SK-N-SH (cell line): ENCODE measurements at regions not wholly inside any gene's neighbourhood (a gene's known extent, or its start where the extent isn't known, plus 50 kb on each side); places are given as distances from the start of the nearest gene placed in this dataset.

ENCODE experiments used
- CTCF ChIA-PET: fragments of 300-600, 350-600 bp; formaldehyde crosslinking; extraction: SDS; loops from one replicate; lab custom pipeline; 2021; lab: Yijun Ruan, JAX
- POLR2A ChIA-PET: fragments of 350-600 bp; sonication (Branson Sonifier 250); formaldehyde crosslinking; extraction: SDS; loops from one replicate; lab custom pipeline; 2020; ENCODE audit warnings: antibody characterized with exemption, inconsistent platforms; lab: Yijun Ruan, JAX
- DNase-seq: peaks from one replicate; pipeline ENCODE4 v3.0.0; 2012
- H2AFZ ChIP-seq: fragments of 200-600 bp; sonication (generic); 2 replicates; pipeline ENCODE4 v1.8.1; 2016; ENCODE audit warnings: antibody characterized with exemption, mild to moderate bottlenecking, low read depth
- H3F3A ChIP-seq: fragments of 200-600 bp; sonication (generic); replicated peaks from 2 replicates; pipeline ENCODE3; 2016; ENCODE audit warnings: antibody characterized with exemption, mild to moderate bottlenecking; ENCODE audit not compliant: insufficient read depth
- H3K27ac ChIP-seq, 2 experiments: fragments of 200-500 bp in 1 of 2; fragments of 200-600 bp in 1 of 2; sonication (Bioruptor generic) in 1 of 2; sonication (generic), shearing (Covaris generic) in 1 of 2; 2 replicates each; pipeline versions ENCODE4 v1.5.1 to v1.6.1; 2014 to 2016; ENCODE audit warnings: low read depth in 2 of 2, inconsistent platforms in 1 of 2, low read length in 1 of 2, mild to moderate bottlenecking in 1 of 2, mixed read lengths in 1 of 2
- H3K27me3 ChIP-seq: fragments of 200-600 bp; sonication (generic), shearing (Covaris generic); 2 replicates; pipeline ENCODE4 v1.6.1; 2016; ENCODE audit warnings: mixed run types; ENCODE audit not compliant: insufficient read depth
- H3K36me3 ChIP-seq, 2 experiments: fragments of 200-500 bp in 1 of 2; fragments of 200-600 bp in 1 of 2; sonication (Bioruptor generic) in 1 of 2; sonication (generic) in 1 of 2; replicated peaks in 1 of 2; 2 replicates each; pipeline versions ENCODE3 to v1.5.1; 2014 to 2016; ENCODE audit warnings: low read length in 1 of 2, mild to moderate bottlenecking in 1 of 2; ENCODE audit not compliant: insufficient read depth in 2 of 2, control insufficient read depth in 1 of 2
- H3K4me1 ChIP-seq, 2 experiments: fragments of 200-500 bp in 1 of 2; fragments of 200-600 bp in 1 of 2; sonication (Bioruptor generic) in 1 of 2; sonication (generic), shearing (Covaris generic) in 1 of 2; 2 replicates each; pipeline versions ENCODE4 v1.5.1 to v1.6.1; 2014 to 2016; ENCODE audit warnings: low read depth in 1 of 2, low read length in 1 of 2, mixed run types in 1 of 2; ENCODE audit not compliant: insufficient read depth in 2 of 2, control insufficient read depth in 1 of 2
- H3K4me2 ChIP-seq: fragments of 200-600 bp; sonication (generic), shearing (Covaris generic); 2 replicates; pipeline ENCODE4 v1.6.1; 2017; ENCODE audit warnings: mixed run types
- H3K4me3 ChIP-seq, 2 experiments: fragments of 200-500 bp in 1 of 2; fragments of 200-600 bp in 1 of 2; sonication (Bioruptor generic) in 1 of 2; sonication (generic), shearing (Covaris generic) in 1 of 2; 2 replicates each; pipeline versions ENCODE4 v1.5.1 to v1.8.1; 2014 to 2016; ENCODE audit warnings: low read depth in 2 of 2, inconsistent platforms in 1 of 2, low read length in 1 of 2, mild to moderate bottlenecking in 1 of 2, mixed read lengths in 1 of 2, moderate library complexity in 1 of 2
- H3K79me2 ChIP-seq: fragments of 200-600 bp; sonication (generic); 2 replicates; pipeline ENCODE4 v1.8.1; 2017; ENCODE audit warnings: mild to moderate bottlenecking; ENCODE audit not compliant: insufficient read depth
- H3K9ac ChIP-seq: fragments of 200-600 bp; sonication (generic); 2 replicates; pipeline ENCODE4 v1.6.1; 2017; ENCODE audit warnings: mixed run types
- H3K9me2 ChIP-seq: fragments of 200-600 bp; sonication (generic); 2 replicates; pipeline ENCODE4 v1.6.1; 2017; ENCODE audit warnings: mixed run types
- H3K9me3 ChIP-seq: fragments of 200-600 bp; sonication (generic); 2 replicates; pipeline ENCODE4 v1.6.1; 2017; ENCODE audit warnings: mixed run types, mild to moderate bottlenecking, moderate library complexity
- H4K20me1 ChIP-seq: fragments of 200-600 bp; sonication (generic); 2 replicates; pipeline ENCODE4 v1.6.1; 2017; ENCODE audit warnings: mild to moderate bottlenecking, mixed run types; ENCODE audit not compliant: insufficient read depth
- EZH2phosphoT487 ChIP-seq: fragments of 200-600 bp; sonication (generic); IDR thresholded peaks from 2 replicates; pipeline ENCODE4 v1.6.1; 2017; ENCODE audit warnings: low read depth, mixed run types, mild to moderate bottlenecking, antibody characterized with exemption, moderate library complexity, borderline replicate concordance
- FOSL2 ChIP-seq: IDR thresholded peaks from 2 replicates; pipeline ENCODE4 v1.4.0; 2012; ENCODE audit warnings: low read depth, mild to moderate bottlenecking, moderate library complexity, borderline replicate concordance
- FOXJ3 ChIP-seq: sonication (generic); formaldehyde crosslinking; IDR thresholded peaks from 2 replicates; pipeline ENCODE4 v1.5.1; 2020; ENCODE audit warnings: mild to moderate bottlenecking, missing genetic modification reagents
- GATA2 ChIP-seq: sonication (generic); formaldehyde crosslinking; IDR thresholded peaks from 2 replicates; pipeline ENCODE4 v1.5.0; 2020; ENCODE audit warnings: mild to moderate bottlenecking, missing genetic modification reagents
- MXI1 ChIP-seq: IDR thresholded peaks from 2 replicates; pipeline ENCODE4 v1.6.1; 2012; ENCODE audit warnings: mild to moderate bottlenecking, low read depth, low read length, improper control_type of control experiment
- NRF1 ChIP-seq: IDR thresholded peaks from 2 replicates; pipeline ENCODE4 v1.6.1; 2012; ENCODE audit warnings: low read depth, mild to moderate bottlenecking, low read length
- POLR2AphosphoS5 ChIP-seq: IDR thresholded peaks from 2 replicates; pipeline ENCODE4 v1.6.1; 2012; ENCODE audit warnings: low read depth, low read length
- RCOR1 ChIP-seq: fragments of 150-350 bp; IDR thresholded peaks from 2 replicates; pipeline ENCODE4 v1.6.1; 2017; ENCODE audit warnings: antibody characterized with exemption, low read length
- SIN3A ChIP-seq: IDR thresholded peaks from 2 replicates; pipeline ENCODE4 v1.6.1; 2012; ENCODE audit warnings: low read depth, mild to moderate bottlenecking, low read length, moderate library complexity, borderline replicate concordance
- SMC3 ChIP-seq: IDR thresholded peaks from 2 replicates; pipeline ENCODE4 v1.6.1; 2012; ENCODE audit warnings: low read depth, low read length, improper control_type of control experiment
- YY1 ChIP-seq: IDR thresholded peaks from 2 replicates; pipeline ENCODE4 v1.4.0; 2012; ENCODE audit warnings: low read depth, mild to moderate bottlenecking
- whole genome bisulfite sequencing: methylation state at CpG from one replicate; pipeline ENCODE4 v1.1.6; 2017; ENCODE audit warnings: low lambda C conversion rate; 5-methylcytosine and 5-hydroxymethylcytosine counted together
- TF ChIP-seq, protein P1 (sequence below): IDR thresholded peaks from 2 replicates; pipeline ENCODE4 v1.4.0; 2012; ENCODE audit warnings: low read depth
- TF ChIP-seq, protein P2 (sequence below): fragments of 200-600 bp; sonication (generic); IDR thresholded peaks from 2 replicates; pipeline ENCODE4 v1.6.1; 2017; ENCODE audit warnings: antibody characterized with exemption, mild to moderate bottlenecking, moderate library complexity
- TF ChIP-seq, protein P3 (sequence below): fragments of 150-350 bp; IDR thresholded peaks from 2 replicates; pipeline ENCODE4 v1.6.1; 2017; ENCODE audit warnings: antibody characterized with exemption, low read length, low read depth, borderline replicate concordance
- TF ChIP-seq, protein P4 (sequence below): IDR thresholded peaks from 2 replicates; pipeline ENCODE4 v1.4.0; 2012; ENCODE audit warnings: low read depth, borderline replicate concordance
- TF ChIP-seq, protein P5 (sequence below): IDR thresholded peaks from 2 replicates; pipeline ENCODE4 v1.4.0; 2012; ENCODE audit warnings: low read depth, borderline replicate concordance

DNA sequence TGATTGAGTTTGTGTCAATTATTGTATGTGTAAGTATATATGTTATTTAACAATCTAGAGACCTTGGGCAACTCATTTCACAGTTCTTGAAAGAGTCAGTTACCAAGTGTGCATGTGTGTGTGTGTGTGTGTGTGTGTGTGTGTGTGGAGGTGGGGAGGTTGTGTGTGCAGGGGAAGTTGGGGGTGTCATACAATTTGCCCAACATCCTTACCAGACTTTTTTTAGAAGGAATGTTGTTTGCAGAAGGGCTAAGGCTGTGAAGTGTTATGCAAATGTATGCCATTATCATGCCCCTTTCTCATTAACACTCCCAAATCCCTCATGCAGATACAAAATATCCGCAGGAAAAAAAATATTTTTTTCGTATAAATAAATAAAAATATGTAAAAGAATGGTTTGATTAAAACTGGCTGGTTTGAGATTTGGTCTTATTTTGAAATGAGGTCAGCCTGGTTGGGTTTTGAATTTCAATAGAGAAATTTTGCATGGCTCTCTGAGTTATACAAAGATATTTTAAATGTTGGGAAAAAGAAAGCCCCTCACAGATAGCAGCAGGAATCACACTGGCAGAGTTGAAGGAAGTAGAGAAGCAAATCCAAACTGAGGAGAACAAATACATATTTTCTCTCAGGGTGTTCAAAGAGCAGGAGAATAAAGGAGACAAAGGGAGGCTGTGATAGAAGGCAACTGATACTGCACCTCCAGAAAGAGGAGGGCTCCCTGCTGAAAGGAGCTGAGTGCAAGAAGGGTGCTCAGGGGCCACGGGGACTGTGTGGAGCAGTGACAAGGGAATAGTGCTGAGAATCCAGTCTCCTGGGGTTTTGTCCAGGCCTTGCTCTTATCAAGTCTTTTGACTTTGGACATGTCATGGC, 1365.5 kb upstream of the CELF4 start:
- Histone ChIP-seq H3K36me3 (no peaks in the 10 kb centered on the region), H3K9me3 (no peaks in the 10 kb centered on the region), H3K4me1 (no peaks in the 10 kb centered on the region), H3K27ac (no peak overlapping the region), H3K9ac (no peak overlapping the region), H3K79me2 (no peaks in the 10 kb centered on the region), H3F3A (no peaks in the 10 kb centered on the region), H3K27me3 (no peaks in the 10 kb centered on the region), H3K4me3 (no peak overlapping the region), H2AFZ (no peak overlapping the region), H4K20me1 (no peaks in the 10 kb centered on the region), H3K9me2 (no peaks in the 10 kb centered on the region), H3K4me2 (no peak overlapping the region)
- no peak for DNase-seq
- CTCF ChIA-PET = interaction anchor here (0.7 kb wide), 1 partner anchor 846 kb away, joined by 3 read pairs; no protein-coding TSS in a partner anchor
- POLR2A ChIA-PET = no interaction called here
- 18% methylated on average over 3 of the region's 3 CpGs for WGBS
- TF ChIP-seq, protein P1, sequence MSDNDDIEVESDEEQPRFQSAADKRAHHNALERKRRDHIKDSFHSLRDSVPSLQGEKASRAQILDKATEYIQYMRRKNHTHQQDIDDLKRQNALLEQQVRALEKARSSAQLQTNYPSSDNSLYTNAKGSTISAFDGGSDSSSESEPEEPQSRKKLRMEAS = no peak
- TF ChIP-seq, protein P2, sequence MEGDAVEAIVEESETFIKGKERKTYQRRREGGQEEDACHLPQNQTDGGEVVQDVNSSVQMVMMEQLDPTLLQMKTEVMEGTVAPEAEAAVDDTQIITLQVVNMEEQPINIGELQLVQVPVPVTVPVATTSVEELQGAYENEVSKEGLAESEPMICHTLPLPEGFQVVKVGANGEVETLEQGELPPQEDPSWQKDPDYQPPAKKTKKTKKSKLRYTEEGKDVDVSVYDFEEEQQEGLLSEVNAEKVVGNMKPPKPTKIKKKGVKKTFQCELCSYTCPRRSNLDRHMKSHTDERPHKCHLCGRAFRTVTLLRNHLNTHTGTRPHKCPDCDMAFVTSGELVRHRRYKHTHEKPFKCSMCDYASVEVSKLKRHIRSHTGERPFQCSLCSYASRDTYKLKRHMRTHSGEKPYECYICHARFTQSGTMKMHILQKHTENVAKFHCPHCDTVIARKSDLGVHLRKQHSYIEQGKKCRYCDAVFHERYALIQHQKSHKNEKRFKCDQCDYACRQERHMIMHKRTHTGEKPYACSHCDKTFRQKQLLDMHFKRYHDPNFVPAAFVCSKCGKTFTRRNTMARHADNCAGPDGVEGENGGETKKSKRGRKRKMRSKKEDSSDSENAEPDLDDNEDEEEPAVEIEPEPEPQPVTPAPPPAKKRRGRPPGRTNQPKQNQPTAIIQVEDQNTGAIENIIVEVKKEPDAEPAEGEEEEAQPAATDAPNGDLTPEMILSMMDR = no peak
- no peak for TF ChIP-seq NRF1
- TF ChIP-seq YY1 = no peak
- TF ChIP-seq, protein P3, sequence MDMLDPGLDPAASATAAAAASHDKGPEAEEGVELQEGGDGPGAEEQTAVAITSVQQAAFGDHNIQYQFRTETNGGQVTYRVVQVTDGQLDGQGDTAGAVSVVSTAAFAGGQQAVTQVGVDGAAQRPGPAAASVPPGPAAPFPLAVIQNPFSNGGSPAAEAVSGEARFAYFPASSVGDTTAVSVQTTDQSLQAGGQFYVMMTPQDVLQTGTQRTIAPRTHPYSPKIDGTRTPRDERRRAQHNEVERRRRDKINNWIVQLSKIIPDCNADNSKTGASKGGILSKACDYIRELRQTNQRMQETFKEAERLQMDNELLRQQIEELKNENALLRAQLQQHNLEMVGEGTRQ = no peak
- TF ChIP-seq POLR2AphosphoS5 = no peak
- TF ChIP-seq RCOR1 = no peak
- TF ChIP-seq, protein P4, sequence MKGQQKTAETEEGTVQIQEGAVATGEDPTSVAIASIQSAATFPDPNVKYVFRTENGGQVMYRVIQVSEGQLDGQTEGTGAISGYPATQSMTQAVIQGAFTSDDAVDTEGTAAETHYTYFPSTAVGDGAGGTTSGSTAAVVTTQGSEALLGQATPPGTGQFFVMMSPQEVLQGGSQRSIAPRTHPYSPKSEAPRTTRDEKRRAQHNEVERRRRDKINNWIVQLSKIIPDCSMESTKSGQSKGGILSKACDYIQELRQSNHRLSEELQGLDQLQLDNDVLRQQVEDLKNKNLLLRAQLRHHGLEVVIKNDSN = no peak
- no peak for TF ChIP-seq MXI1
- TF ChIP-seq EZH2phosphoT487 = no peak
- no peak for TF ChIP-seq FOSL2
- TF ChIP-seq GATA2 (CRISPR knock-in tag) = no peak
- TF ChIP-seq FOXJ3 (CRISPR knock-in tag) = no peak
- TF ChIP-seq SIN3A = no peak
- TF ChIP-seq SMC3 = no peak
- TF ChIP-seq, protein P5, sequence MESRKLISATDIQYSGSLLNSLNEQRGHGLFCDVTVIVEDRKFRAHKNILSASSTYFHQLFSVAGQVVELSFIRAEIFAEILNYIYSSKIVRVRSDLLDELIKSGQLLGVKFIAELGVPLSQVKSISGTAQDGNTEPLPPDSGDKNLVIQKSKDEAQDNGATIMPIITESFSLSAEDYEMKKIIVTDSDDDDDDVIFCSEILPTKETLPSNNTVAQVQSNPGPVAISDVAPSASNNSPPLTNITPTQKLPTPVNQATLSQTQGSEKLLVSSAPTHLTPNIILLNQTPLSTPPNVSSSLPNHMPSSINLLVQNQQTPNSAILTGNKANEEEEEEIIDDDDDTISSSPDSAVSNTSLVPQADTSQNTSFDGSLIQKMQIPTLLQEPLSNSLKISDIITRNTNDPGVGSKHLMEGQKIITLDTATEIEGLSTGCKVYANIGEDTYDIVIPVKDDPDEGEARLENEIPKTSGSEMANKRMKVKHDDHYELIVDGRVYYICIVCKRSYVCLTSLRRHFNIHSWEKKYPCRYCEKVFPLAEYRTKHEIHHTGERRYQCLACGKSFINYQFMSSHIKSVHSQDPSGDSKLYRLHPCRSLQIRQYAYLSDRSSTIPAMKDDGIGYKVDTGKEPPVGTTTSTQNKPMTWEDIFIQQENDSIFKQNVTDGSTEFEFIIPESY = no peak
